Right ventricle myocardium superior (tissue), 1 donor: ENCODE measurements at regions not wholly inside any gene's neighbourhood (a gene's known extent, or its start where the extent isn't known, plus 50 kb on each side); places are given as distances from the start of the nearest gene placed in this dataset.

Experiments
- ATAC-seq: fragments of 200-7000 bp; cut with Tn5 transposase; one replicate; pipeline ENCODE4 v1.9.1; 2020; ENCODE audit warnings: mild to moderate bottlenecking; ENCODE audit not compliant: poor library complexity
- DNase-seq: peaks from one replicate; pipeline ENCODE4 v3.0.0-alpha.2; 2020
- intact Hi-C: fragments of 100-400 bp; cut with DNase I; formaldehyde crosslinking; loops from one replicate; pipeline ENCODE4 v1.11.2; 2022
- donor health status: DM: no; HTN: yes; CAD: no; lungs with severe emphysema.

DNA sequence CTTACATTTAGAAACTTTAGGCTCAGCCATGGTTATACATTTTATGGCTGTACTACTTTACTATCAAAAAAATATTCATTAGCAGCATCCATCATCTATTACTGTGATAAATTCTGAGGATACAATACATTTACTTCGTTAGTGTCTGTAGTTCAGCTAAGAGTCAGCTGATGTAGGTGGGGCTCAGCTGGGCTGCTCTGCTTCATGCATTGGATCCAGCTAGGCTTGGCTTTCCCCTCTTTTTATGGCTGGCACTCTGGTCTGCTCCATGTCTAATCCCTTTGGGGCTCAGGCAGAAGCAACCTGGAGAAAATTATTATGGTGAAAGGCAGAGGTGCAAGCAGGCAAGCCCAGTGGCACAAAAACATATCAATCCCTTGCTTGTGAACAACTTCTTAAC lies 930.1 kb upstream of the NR2F2 start:
- intact Hi-C loops: no loop called here
- DNase-seq (no peak), ATAC-seq (no peak)

DNA sequence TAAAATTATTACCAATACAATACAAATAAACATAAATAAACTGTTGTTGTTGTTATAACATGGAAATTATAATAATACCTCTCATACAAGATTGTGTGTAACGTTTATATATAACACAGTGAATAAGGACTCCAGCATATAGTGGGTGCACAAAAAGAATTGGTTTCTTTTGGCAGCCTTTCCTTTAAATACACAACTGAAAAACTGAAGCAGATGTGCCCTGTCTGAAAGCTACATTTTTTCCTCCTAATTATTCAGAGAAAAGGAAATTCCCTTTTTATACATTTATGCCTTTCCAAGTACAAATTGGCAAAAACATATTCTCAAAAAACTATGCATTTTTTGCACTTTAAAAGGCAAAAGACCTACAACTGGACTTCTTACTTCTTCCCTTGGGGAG lies 928.9 kb upstream of the NR2F2 start:
- ATAC-seq: no peak

GRCh38 chr15:95405447-95405846 lies 925.1 kb upstream of the NR2F2 start:
- intact Hi-C loops: no loop called here
- no peak for ATAC-seq
- no peak for DNase-seq

More for the DNA sequence above, 928.9 kb upstream of the NR2F2 start:
- DNase-seq: no peak
- intact Hi-C loops: no loop called here

DNA sequence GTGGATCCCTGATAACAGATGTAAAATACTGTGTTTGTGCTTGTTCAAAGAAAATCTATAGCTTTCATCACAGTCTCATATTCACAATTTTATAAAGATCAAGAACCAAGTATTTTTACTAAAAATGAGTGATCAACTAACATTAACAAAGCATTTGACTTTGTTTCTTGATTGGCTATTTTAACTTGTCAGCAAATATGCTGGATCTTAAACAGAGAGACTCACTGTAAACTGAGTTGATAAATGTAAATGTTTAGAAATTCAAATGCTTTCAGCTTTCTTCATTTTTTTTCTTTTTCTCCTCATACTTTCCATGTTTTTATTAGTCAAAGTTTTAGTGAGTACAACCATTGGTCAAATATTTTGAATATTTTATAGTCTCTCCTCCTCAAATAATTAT lies 923.0 kb upstream of the NR2F2 start:
- intact Hi-C loops: no loop called here
- ATAC-seq (no peak), DNase-seq (no peak)

- ATAC-seq (no peak), DNase-seq (no peak)
- intact Hi-C loops: no loop called here
Observed at GRCh38 chr15:95409211-95409610, 921.3 kb upstream of the NR2F2 start.

GRCh38 chr15:95409626-95410310 lies 920.7 kb upstream of the NR2F2 start:
- no peak for ATAC-seq
- intact Hi-C loops: no loop called here
- no peak for DNase-seq

DNA sequence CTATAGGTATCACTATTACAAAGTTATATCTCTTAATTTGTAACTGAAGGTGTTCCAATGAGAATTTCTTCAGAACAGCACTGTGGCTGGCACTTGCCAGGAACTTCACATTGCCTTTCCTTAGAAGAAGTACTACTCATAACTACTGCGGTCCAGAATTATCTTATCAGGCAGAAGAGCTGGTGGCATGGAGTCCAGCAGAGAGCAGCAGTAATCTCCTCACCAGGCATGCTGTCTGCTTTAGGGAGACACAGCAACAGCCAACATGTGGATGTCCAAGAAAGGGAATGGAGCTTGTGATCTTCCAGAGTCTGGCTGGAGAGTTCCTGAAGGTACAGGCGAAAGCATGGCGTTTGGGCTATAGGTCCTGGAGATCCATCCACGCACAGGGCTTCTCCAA lies 919.7 kb upstream of the NR2F2 start:
- ATAC-seq: no peak

GRCh38 chr15:95416576-95416975 lies 913.9 kb upstream of the NR2F2 start:
- DNase-seq: no peak
- intact Hi-C loops: no loop called here
- no peak for ATAC-seq

More for the DNA sequence above, 919.7 kb upstream of the NR2F2 start:
- no peak for DNase-seq
- intact Hi-C loops: no loop called here

DNA sequence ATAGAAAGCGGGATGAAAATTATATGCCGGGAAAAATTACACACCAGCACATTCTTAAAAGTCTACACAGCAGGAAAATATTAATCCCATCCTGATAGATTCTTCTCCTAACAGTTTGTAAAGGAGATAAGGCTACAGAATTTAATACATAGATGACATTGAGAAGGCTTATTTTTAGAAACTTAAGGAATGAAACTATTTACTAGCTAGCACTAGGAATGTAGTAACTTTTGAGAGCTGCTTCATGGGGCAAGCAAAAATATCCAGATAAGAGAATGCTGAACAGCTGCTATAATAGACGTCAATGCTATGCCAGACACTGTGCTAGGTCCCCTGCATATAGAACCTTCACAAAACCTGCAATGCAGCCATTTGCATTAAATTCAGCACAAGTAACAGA lies 912.7 kb upstream of the NR2F2 start:
- DNase-seq (no peak), ATAC-seq (no peak)
- intact Hi-C loops: no loop called here

DNA sequence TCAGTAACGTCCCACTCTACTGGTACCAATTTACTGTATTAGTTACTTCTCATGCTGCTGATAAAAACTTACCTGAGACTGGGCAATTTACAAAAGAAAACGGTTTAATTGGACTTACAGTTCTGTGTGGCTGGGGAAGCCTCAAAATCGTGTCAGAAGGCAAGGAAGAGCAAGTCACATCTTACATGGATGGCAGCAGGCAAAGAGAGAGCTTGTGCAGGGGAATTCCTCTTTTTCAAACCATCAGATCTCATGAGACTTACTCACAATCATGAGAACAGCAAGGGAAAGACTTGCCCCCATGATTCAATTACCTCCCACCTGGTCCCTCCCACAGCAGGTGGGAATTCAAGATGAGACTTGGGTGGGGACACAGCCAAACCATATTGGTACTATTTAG lies 908.2 kb upstream of the NR2F2 start:
- ATAC-seq (no peak), DNase-seq (no peak)
- intact Hi-C loops: no loop called here

- intact Hi-C loops: no loop called here
- ATAC-seq (no peak), DNase-seq (no peak)
Observed at GRCh38 chr15:95425859-95426258, 904.6 kb upstream of the NR2F2 start.

GRCh38 chr15:95429345-95429744 lies 901.2 kb upstream of the NR2F2 start:
- DNase-seq (no peak), ATAC-seq (no peak)
- intact Hi-C loops: no loop called here

DNA sequence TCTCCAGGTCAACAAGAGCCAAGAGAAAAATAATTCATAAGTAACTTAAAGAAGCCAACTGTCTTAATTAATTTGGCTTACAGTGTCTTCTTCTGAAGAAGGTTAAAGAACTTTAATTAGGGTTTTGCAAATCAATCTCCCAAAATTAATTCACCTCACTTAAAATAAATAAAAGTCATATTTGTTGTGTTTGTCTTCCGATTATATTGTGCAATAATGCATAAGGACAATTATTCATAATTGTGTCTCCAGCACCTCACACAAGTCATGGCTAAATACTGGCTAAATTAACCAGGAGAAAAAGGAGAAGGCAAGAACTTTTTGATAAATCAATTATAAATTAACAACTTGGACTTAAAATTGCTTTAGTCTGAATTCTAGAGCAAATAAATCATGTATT lies 899.0 kb upstream of the NR2F2 start:
- no peak for ATAC-seq
- intact Hi-C loops: no loop called here

GRCh38 chr15:95432878-95433405 lies 897.6 kb upstream of the NR2F2 start:
- intact Hi-C loops: no loop called here
- ATAC-seq (no peak), DNase-seq (no peak)

More for the DNA sequence above, 899.0 kb upstream of the NR2F2 start:
- DNase-seq: no peak

- intact Hi-C loops: no loop called here
- ATAC-seq (no peak), DNase-seq (no peak)
Observed at GRCh38 chr15:95439922-95440376, 890.6 kb upstream of the NR2F2 start.

GRCh38 chr15:95440712-95441111 lies 889.8 kb upstream of the NR2F2 start:
- no peak for DNase-seq
- peak; percentile 20 for ATAC-seq
- intact Hi-C loops: no loop called here

GRCh38 chr15:95442107-95442719 lies 888.3 kb upstream of the NR2F2 start:
- DNase-seq (no peak), ATAC-seq (no peak)
- intact Hi-C loops: no loop called here

GRCh38 chr15:95444860-95445259 lies 885.6 kb upstream of the NR2F2 start:
- DNase-seq (no peak), ATAC-seq (no peak)
- intact Hi-C loops: no loop called here

DNA sequence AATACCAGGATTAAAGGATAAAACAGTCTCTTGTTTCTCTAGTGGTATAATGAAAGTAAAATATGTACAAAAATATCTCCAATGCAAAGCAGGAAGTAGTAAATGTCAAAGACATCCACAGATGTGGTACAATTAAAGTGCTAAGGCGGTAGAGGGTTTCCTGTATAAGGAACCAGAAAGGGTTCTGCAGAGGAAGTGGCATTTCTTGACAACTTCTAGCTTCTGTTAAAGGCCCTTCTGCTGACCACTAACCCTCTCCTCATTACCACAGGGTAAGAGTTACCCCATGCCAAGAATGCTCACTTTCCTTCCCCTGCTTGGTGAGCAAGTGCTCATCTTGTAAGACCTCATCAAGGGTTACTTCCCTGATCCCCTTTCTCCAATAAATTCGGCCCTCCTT lies 883.6 kb upstream of the NR2F2 start:
- ATAC-seq: no peak
- intact Hi-C loops: no loop called here

GRCh38 chr15:95447486-95447885 lies 883.0 kb upstream of the NR2F2 start:
- ATAC-seq: no peak
- intact Hi-C loops: no loop called here
- no peak for DNase-seq

More for the DNA sequence above, 883.6 kb upstream of the NR2F2 start:
- no peak for DNase-seq
